ENCODE measurements at regions not wholly inside any gene's neighbourhood (a gene's known extent, or its start where the extent isn't known, plus 50 kb on each side); places are given as distances from the start of the nearest gene placed in this dataset.

- Histone ChIP-seq H3K4me1 (peaks cover 0 to 11% (median 0%) of the 10 kb centered on the region in 9 donors), H3K36me3 (no peaks in the 10 kb centered on the region), H3K27me3 (peaks cover 0 to 17% (median 5%) of the 10 kb centered on the region in 7 donors), H3K4me3 (no peak overlapping the region), H3K27ac (no peak overlapping the region), H3K9me3 (peaks cover 0 to 8% (median 0%) of the 10 kb centered on the region in 11 donors)
- intact Hi-C loops (cut with DNase I), result no loop called here
- no peak for ATAC-seq
- TF ChIP-seq CTCF (IDR thresholded peaks at IDR 0.05), result no peak
- DNase-seq, result no peak
- WGBS, 2 donors, result 78 to 79% methylated on average over 9 of the region's 9 CpGs
Measured at GRCh38 chr22:44605486-44605885, 96.5 kb upstream of the PRR5 start.

- ATAC-seq, result no peak
- Histone ChIP-seq H3K4me1 (peaks cover 0 to 11% (median 0%) of the 10 kb centered on the region in 9 donors), H3K36me3 (no peaks in the 10 kb centered on the region), H3K27me3 (peaks cover 0 to 17% (median 5%) of the 10 kb centered on the region in 7 donors), H3K4me3 (no peak overlapping the region), H3K9me3 (peaks cover 0 to 3% (median 0%) of the 10 kb centered on the region in 11 donors), H3K27ac (no peak overlapping the region)
- intact Hi-C loops (cut with DNase I), result no loop called here
- WGBS, 2 donors, result 79% methylated on average over 6 of the region's 6 CpGs
- DNase-seq, result no peak
- no peak for TF ChIP-seq CTCF (IDR thresholded peaks at IDR 0.05)
Measured at GRCh38 chr22:44604991-44605390, 97.0 kb upstream of the PRR5 start.

- DNase-seq, result no peak
- intact Hi-C loops (cut with DNase I), result no loop called here
- no peak overlapping the region for H3K4me3 ChIP-seq
- peaks cover 0 to 17% (median 5%) of the 10 kb centered on the region in 7 donors for H3K27me3 ChIP-seq
- TF ChIP-seq CTCF (IDR thresholded peaks at IDR 0.05), result no peak
- no peaks in the 10 kb centered on the region for H3K9me3 ChIP-seq
- no peak for ATAC-seq
- WGBS, 2 donors, result 84 to 95% methylated on average over 4 of the region's 4 CpGs
- no peak overlapping the region for H3K27ac ChIP-seq
- H3K36me3 ChIP-seq, result no peaks in the 10 kb centered on the region
- peaks cover 0 to 11% (median 0%) of the 10 kb centered on the region in 9 donors for H3K4me1 ChIP-seq
Measured at GRCh38 chr22:44604455-44604854, 97.5 kb upstream of the PRR5 start.

GRCh38 chr22:44603767-44604166 is 98.2 kb upstream of the PRR5 start:
- H3K27me3 ChIP-seq, result peaks cover 0 to 17% (median 5%) of the 10 kb centered on the region in 7 donors
- intact Hi-C loops (cut with DNase I), result no loop called here
- DNase-seq (no peak), ATAC-seq (no peak)
- no peak for TF ChIP-seq CTCF (IDR thresholded peaks at IDR 0.05)
- H3K4me1 ChIP-seq, result peaks cover 0 to 11% (median 0%) of the 10 kb centered on the region in 9 donors
- WGBS, 2 donors, result 89 to 95% methylated on average over 11 of the region's 11 CpGs
- H3K9me3 ChIP-seq, result no peaks in the 10 kb centered on the region
- no peak overlapping the region for H3K4me3 ChIP-seq
- H3K27ac ChIP-seq, result no peak overlapping the region
- no peaks in the 10 kb centered on the region for H3K36me3 ChIP-seq
